T-cell (primary cell): ENCODE measurements at regions not wholly inside any gene's neighbourhood (a gene's known extent, or its start where the extent isn't known, plus 50 kb on each side); places are given as distances from the start of the nearest gene placed in this dataset.

Experiments used
- ATAC-seq, 4 experiments: fragments of 200-7000 bp in 3 of 4; fragments of 150-1000 bp in 1 of 4; cut with Tn5 transposase; replicated peaks in 1 of 4; 1 replicate in 3 of 4; 2 replicates in 1 of 4; pipeline ENCODE4 v1.10.0; 2021; ENCODE audit warnings: moderate library complexity in 3 of 4, mild to moderate bottlenecking in 2 of 4, moderate number of reproducible peaks in 1 of 4
- CTCF ChIA-PET, 2 donors: fragments of 300-600 bp; sonication (Branson Sonifier 250); formaldehyde crosslinking; loops; one replicate each; lab custom pipeline; 2022; ENCODE audit warnings: antibody characterized with exemption in 2 of 2; lab: Charles Lee
- POLR2A ChIA-PET, 2 donors: fragments of 300-600 bp; sonication (Branson Sonifier 250); formaldehyde crosslinking; loops; one replicate each; lab custom pipeline; 2022; ENCODE audit warnings: antibody characterized with exemption in 2 of 2; lab: Charles Lee
- DNase-seq, 35 experiments: peaks; one replicate each; pipeline versions ENCODE4 v3.0.0 to v3.0.0-alpha.2; 2013 to 2023
- H3K27ac ChIP-seq: one replicate; pipeline ENCODE4 v1.5.1; 2013; ENCODE audit warnings: low read length
- H3K27me3 ChIP-seq, 2 experiments: replicated peaks in 1 of 2; 1 replicate in 1 of 2; 2 replicates in 1 of 2; pipeline versions ENCODE4 v1.6.1 to v1.7.0; 2013; ENCODE audit warnings: low read length in 1 of 2, mixed read lengths in 1 of 2; ENCODE audit not compliant: control insufficient read depth in 2 of 2, insufficient read depth in 2 of 2; ENCODE audit errors: extremely low read depth in 1 of 2
- H3K36me3 ChIP-seq, 2 donors: 1 replicate in 1 of 2; 2 replicates in 1 of 2; pipeline versions ENCODE4 v1.6.1 to v1.7.0; 2013; ENCODE audit warnings: low read length in 1 of 2; ENCODE audit not compliant: control insufficient read depth in 2 of 2, insufficient read depth in 1 of 2; ENCODE audit errors: extremely low read depth in 1 of 2
- H3K4me1 ChIP-seq, 2 experiments: 1 replicate in 1 of 2; 2 replicates in 1 of 2; pipeline versions ENCODE4 v1.6.1 to v1.7.0; 2013; ENCODE audit warnings: low read length in 2 of 2, mixed read lengths in 1 of 2; ENCODE audit not compliant: insufficient read depth in 2 of 2, control insufficient read depth in 1 of 2; ENCODE audit errors: extremely low read depth in 1 of 2
- H3K4me3 ChIP-seq, 2 donors: 1 replicate in 1 of 2; 2 replicates in 1 of 2; pipeline versions ENCODE4 v1.5.1 to v1.7.0; 2013; ENCODE audit warnings: mild to moderate bottlenecking in 2 of 2, low read length in 1 of 2, moderate library complexity in 1 of 2; ENCODE audit not compliant: control insufficient read depth in 1 of 2; ENCODE audit errors: extremely low read depth in 1 of 2
- H3K9me3 ChIP-seq: 2 replicates; pipeline ENCODE4 v1.7.0; 2013
- H3K27ac Mint-ChIP-seq, 2 donors: one replicate each; pipeline ENCODE4 v1.8.0; 2020 to 2021; ENCODE audit warnings: mild to moderate bottlenecking in 2 of 2, mixed read lengths in 2 of 2
- H3K27me3 Mint-ChIP-seq, 2 donors: one replicate each; pipeline ENCODE4 v1.8.0; 2021 to 2022; ENCODE audit warnings: mixed read lengths in 2 of 2
- H3K36me3 Mint-ChIP-seq: one replicate; pipeline ENCODE4 v1.8.0; 2021; ENCODE audit warnings: mixed read lengths
- H3K4me1 Mint-ChIP-seq, 3 donors: one replicate each; pipeline ENCODE4 v1.8.0; 2020 to 2022; ENCODE audit warnings: mixed read lengths in 3 of 3, mild to moderate bottlenecking in 1 of 3
- H3K4me3 Mint-ChIP-seq, 3 donors: one replicate each; pipeline ENCODE4 v1.8.0; 2020 to 2022; ENCODE audit warnings: mild to moderate bottlenecking in 3 of 3, mixed read lengths in 3 of 3, moderate library complexity in 3 of 3
- H3K9me3 Mint-ChIP-seq, 3 donors: one replicate each; pipeline ENCODE4 v1.8.0; 2020 to 2022; ENCODE audit warnings: mixed read lengths in 3 of 3
- WGBS: methylation state at CpG from one replicate; pipeline ENCODE4 v1.1.5; 2013; ENCODE audit warnings: missing lambda C conversion rate; ENCODE audit not compliant: insufficient coverage; 5-methylcytosine and 5-hydroxymethylcytosine counted together

DNA sequence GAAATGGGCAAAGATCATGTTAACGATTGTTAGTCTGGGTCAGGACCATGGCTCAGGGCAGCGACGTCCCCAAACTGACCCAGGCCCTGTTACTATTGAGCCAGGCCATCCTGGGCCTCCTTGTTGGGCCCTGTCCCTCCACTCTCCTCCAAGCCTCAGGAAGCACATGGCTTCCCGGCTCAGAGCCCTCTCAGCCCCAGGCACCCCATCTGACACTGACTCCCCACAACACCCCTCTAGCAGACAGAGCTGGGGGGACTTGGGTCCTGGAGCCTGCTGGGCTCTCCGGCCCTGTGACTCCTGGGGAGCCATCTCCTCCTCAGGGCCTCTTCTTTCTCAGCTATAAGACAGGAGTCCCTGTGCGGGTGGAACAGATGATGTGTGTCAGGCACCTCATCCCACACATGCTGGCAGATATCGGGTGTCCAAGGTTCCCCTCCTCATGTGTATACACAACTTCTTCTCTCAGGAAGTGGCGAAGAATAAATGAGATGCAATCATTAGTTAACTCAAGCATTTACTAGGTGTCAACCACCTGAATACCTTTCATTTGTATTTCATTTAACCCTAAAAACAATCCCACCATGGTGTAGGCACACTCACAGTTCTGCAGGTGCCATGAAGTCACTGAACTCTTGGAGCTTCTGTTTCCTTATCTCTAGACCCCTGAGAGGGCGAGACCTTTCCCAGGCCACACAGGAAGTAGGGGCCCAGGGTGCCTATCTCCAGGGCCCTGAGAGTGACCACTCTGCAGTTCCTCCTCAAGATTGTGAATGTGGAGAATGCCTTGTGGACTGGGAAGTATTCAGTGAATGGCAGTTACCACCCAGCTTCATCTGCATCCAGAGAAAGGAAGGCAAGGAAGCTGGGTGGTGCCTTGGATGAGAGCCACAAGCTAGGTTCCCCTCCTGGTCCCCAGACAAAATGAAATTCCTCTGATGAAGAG lies 282.5 kb upstream of the TLE3 start:
- Histone ChIP-seq H3K4me1 (peaks cover 4 to 12% of the 10 kb centered on the region in 2 experiments), H3K4me3 (no peak overlapping the region), H3K36me3 (no peaks in the 10 kb centered on the region), H3K27ac (no peak overlapping the region), H3K9me3 (no peaks in the 10 kb centered on the region), H3K27me3 (peaks cover 0 to 39% of the 10 kb centered on the region in 2 experiments)
- no peak for DNase-seq
- CTCF ChIA-PET = interaction anchor here in 1 of 2 donors (0.6 kb wide), 1 partner anchor 1212 kb away, joined by 6 read pairs; no protein-coding TSS in a partner anchor
- peaks cover 7 to 17% of the 10 kb centered on the region in 2 donors for H3K27me3 Mint-ChIP-seq
- no peak for ATAC-seq
- 84% methylated on average over 7 of the region's 9 CpGs for WGBS
- no peaks in the 10 kb centered on the region for H3K36me3 Mint-ChIP-seq
- H3K4me3 Mint-ChIP-seq = no peak overlapping the region
- peaks cover 0 to 5% (median 0%) of the 10 kb centered on the region in 3 donors for H3K9me3 Mint-ChIP-seq
- H3K27ac Mint-ChIP-seq = no peak overlapping the region
- POLR2A ChIA-PET = no interaction called here
- H3K4me1 Mint-ChIP-seq = peaks cover 0 to 16% (median 0%) of the 10 kb centered on the region in 3 donors

DNA sequence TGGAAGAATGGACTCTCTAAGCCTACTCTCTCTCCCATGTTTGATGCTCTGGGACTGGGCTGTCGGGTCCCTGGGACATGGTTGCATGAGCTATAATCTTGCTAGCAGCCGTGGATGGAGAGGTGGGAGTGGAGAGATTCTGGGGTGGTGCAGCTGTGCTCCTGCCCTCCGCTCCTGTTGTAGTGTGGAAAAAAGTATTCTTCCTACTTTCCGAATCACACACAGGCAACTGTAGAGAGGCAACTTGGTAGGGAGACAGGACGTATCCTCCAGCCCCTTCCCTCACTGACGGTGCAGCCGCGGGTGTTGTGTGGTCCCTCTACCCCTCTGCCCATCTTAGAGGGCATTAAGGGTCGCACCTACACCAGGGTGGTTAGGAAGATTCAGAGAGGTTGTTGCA lies 281.4 kb upstream of the TLE3 start:
- H3K4me3 ChIP-seq = no peak overlapping the region
- no CpG with 5 or more reads among the region's 9 CpGs for WGBS
- Mint-ChIP-seq H3K4me3 (no peak overlapping the region), H3K27me3 (peaks cover 9 to 21% of the 10 kb centered on the region in 2 donors), H3K4me1 (peaks cover 0 to 16% (median 0%) of the 10 kb centered on the region in 3 donors), H3K9me3 (peaks cover 0 to 5% (median 0%) of the 10 kb centered on the region in 3 donors), H3K27ac (no peak overlapping the region), H3K36me3 (no peaks in the 10 kb centered on the region)
- peaks cover 4 to 12% of the 10 kb centered on the region in 2 experiments for H3K4me1 ChIP-seq
- ATAC-seq (no peak), DNase-seq (no peak)
- POLR2A ChIA-PET = no interaction called here
- no peaks in the 10 kb centered on the region for H3K36me3 ChIP-seq
- no peaks in the 10 kb centered on the region for H3K9me3 ChIP-seq
- H3K27me3 ChIP-seq = peaks cover 0 to 46% of the 10 kb centered on the region in 2 experiments
- H3K27ac ChIP-seq = no peak overlapping the region
- CTCF ChIA-PET = no interaction called here

DNA sequence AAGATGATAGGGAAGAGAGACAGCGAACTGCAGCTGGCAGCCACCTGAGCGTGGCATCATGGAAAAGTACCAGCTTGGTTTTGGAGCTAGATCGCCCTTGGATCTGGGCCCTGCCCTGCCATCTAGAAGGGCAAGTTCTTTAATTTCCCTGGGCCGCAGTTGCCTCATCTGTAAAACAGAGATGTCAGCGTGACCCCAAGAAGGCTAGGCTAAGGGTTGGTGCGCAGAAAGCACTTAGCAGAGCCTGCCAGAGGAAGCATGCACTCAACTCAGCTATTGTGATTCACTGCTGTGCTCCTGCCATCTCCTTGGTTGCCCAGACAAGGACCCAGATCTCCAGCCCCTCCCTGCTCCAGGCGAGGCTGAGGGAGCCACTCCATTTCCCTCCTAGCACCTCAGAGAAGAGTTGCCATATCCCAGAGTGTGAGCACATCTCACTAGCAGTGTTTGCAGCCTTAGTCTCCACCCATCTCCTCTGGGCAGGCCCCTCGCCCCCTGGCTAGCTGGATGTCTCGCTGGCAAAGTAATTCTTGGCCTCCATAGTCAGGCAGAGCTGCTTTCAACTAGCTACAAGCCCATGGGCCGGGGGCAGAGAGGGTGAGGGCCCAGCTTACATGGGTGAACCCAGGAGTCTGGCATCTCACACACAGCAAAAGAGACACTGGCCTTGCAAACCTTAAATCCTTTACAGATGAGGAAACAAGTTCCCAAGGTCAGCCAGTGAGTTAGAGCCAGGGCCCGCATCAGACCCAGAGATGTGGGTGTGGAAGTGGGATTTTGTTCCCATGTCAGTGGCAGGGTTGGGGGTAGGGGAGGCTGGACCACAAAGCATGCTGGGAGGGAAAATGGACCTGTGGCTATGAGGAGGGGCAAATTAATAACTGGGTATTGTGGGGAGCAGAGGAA lies 280.7 kb upstream of the TLE3 start:
- no peak for ATAC-seq
- Histone ChIP-seq H3K4me3 (no peak overlapping the region), H3K36me3 (no peaks in the 10 kb centered on the region), H3K27ac (no peak overlapping the region), H3K9me3 (no peaks in the 10 kb centered on the region), H3K4me1 (peaks cover 4 to 12% of the 10 kb centered on the region in 2 experiments), H3K27me3 (peaks cover 0 to 46% of the 10 kb centered on the region in 2 experiments)
- WGBS = 86% methylated on average over 11 of the region's 11 CpGs
- DNase-seq = no peak
- H3K27ac Mint-ChIP-seq = no peak overlapping the region
- no peak overlapping the region for H3K4me3 Mint-ChIP-seq
- H3K27me3 Mint-ChIP-seq = peaks cover 9 to 24% of the 10 kb centered on the region in 2 donors
- ChIA-PET CTCF (no interaction called here), POLR2A (no interaction called here)
- peaks cover 0 to 16% (median 0%) of the 10 kb centered on the region in 3 donors for H3K4me1 Mint-ChIP-seq
- H3K9me3 Mint-ChIP-seq = peaks cover 0 to 5% (median 3%) of the 10 kb centered on the region in 3 donors
- H3K36me3 Mint-ChIP-seq = no peaks in the 10 kb centered on the region

- Histone ChIP-seq H3K4me3 (no peak overlapping the region), H3K27me3 (peaks cover 0 to 41% of the 10 kb centered on the region in 2 experiments), H3K4me1 (peaks cover 4 to 12% of the 10 kb centered on the region in 2 experiments), H3K27ac (no peak overlapping the region), H3K9me3 (no peaks in the 10 kb centered on the region), H3K36me3 (no peaks in the 10 kb centered on the region)
- Mint-ChIP-seq H3K27ac (no peak overlapping the region), H3K9me3 (peaks cover 0 to 5% (median 3%) of the 10 kb centered on the region in 3 donors), H3K27me3 (peaks cover 11 to 24% of the 10 kb centered on the region in 2 donors), H3K36me3 (no peaks in the 10 kb centered on the region), H3K4me1 (peaks cover 0 to 16% (median 0%) of the 10 kb centered on the region in 3 donors), H3K4me3 (no peak overlapping the region)
- WGBS = 50% methylated on average over 13 of the region's 21 CpGs
- peak in 1 of 35 experiments; percentile 4 for DNase-seq
- POLR2A ChIA-PET = interaction anchor here (0.6 kb wide), 2 partner anchors 13 to 657 kb away, joined by 3 to 6 read pairs; no protein-coding TSS in a partner anchor
- ATAC-seq = no peak
- CTCF ChIA-PET = interaction anchor here in 1 of 2 donors (0.6 to 0.7 kb wide), 2 partner anchors 19 to 654 kb away, joined by 3 to 15 read pairs; no protein-coding TSS in a partner anchor
Observed at GRCh38 chr15:70376929-70377691, 279.4 kb upstream of the TLE3 start.

GRCh38 chr15:70376031-70376928 lies 278.6 kb upstream of the TLE3 start:
- POLR2A ChIA-PET = interaction anchor here (0.6 kb wide), 2 partner anchors 14 to 657 kb away, joined by 3 to 6 read pairs; no protein-coding TSS in a partner anchor
- Mint-ChIP-seq H3K4me3 (no peak overlapping the region), H3K27ac (no peak overlapping the region), H3K9me3 (peaks cover 0 to 3% (median 0%) of the 10 kb centered on the region in 3 donors), H3K36me3 (no peaks in the 10 kb centered on the region), H3K27me3 (peaks cover 15 to 24% of the 10 kb centered on the region in 2 donors), H3K4me1 (peaks cover 0 to 16% (median 0%) of the 10 kb centered on the region in 3 donors)
- Histone ChIP-seq H3K4me1 (peaks cover 4 to 12% of the 10 kb centered on the region in 2 experiments), H3K27ac (no peak overlapping the region), H3K9me3 (no peaks in the 10 kb centered on the region), H3K27me3 (peaks cover 0 to 41% of the 10 kb centered on the region in 2 experiments), H3K4me3 (no peak overlapping the region), H3K36me3 (no peaks in the 10 kb centered on the region)
- WGBS = 80% methylated on average over 5 of the region's 12 CpGs
- CTCF ChIA-PET = interaction anchor here in 1 of 2 donors (0.6 to 0.7 kb wide), 2 partner anchors 18 to 653 kb away, joined by 3 to 15 read pairs; no protein-coding TSS in a partner anchor
- ATAC-seq = no peak
- peak in 1 of 35 experiments; percentile 5 for DNase-seq
